C4-2B (cell line): ENCODE measurements at regions not wholly inside any gene's neighbourhood (a gene's known extent, or its start where the extent isn't known, plus 50 kb on each side); places are given as distances from the start of the nearest gene placed in this dataset.

Experiments
- ZFX ChIP-seq: fragments of 450-650 bp; IDR thresholded peaks from 2 replicates; pipeline ENCODE4 v1.6.1; 2017
- TF ChIP-seq, protein P1 (sequence below): fragments of 450-650 bp; conservative IDR thresholded peaks from 2 replicates; pipeline ENCODE4 v1.5.1; 2017; ENCODE audit warnings: mild to moderate bottlenecking

DNA sequence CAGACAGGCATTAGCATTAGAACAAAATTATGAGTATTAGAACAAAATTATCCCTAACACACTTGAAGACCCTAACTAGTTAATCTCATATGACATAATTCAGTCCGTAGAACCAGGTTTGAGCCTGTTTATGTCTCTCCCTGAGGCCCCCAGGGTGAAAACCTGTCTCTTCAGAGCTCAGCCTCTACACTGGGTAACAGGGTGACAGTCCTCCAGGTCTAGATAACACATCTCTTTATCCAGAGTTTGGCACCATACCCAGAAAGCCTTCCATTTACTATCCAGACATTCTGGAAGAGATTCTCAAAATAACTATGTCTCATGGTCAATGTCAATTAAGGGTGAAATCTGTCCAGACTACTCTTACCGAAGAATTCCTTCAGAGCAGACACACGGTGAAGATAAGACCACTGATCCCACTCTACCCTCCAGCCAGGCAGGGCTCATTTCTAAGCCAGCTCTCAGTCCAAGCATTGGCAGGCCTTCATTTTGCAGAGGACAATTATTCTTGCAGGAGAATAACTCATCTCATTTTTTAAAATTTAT, 1195.3 kb downstream of the EFNB2 start:
- TF ChIP-seq, protein P1, sequence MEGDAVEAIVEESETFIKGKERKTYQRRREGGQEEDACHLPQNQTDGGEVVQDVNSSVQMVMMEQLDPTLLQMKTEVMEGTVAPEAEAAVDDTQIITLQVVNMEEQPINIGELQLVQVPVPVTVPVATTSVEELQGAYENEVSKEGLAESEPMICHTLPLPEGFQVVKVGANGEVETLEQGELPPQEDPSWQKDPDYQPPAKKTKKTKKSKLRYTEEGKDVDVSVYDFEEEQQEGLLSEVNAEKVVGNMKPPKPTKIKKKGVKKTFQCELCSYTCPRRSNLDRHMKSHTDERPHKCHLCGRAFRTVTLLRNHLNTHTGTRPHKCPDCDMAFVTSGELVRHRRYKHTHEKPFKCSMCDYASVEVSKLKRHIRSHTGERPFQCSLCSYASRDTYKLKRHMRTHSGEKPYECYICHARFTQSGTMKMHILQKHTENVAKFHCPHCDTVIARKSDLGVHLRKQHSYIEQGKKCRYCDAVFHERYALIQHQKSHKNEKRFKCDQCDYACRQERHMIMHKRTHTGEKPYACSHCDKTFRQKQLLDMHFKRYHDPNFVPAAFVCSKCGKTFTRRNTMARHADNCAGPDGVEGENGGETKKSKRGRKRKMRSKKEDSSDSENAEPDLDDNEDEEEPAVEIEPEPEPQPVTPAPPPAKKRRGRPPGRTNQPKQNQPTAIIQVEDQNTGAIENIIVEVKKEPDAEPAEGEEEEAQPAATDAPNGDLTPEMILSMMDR = no peak
- no peak for TF ChIP-seq ZFX
